ENCODE measurements at regions not wholly inside any gene's neighbourhood (a gene's known extent, or its start where the extent isn't known, plus 50 kb on each side); places are given as distances from the start of the nearest gene placed in this dataset.

- DNase-seq, result no peak
Measured at GRCh38 chr22:44386386-44387035, 73.8 kb upstream of the SHISAL1 start.

- no peak for DNase-seq
Measured at GRCh38 chr22:44385781-44386180, 73.0 kb upstream of the SHISAL1 start.

GRCh38 chr22:44385296-44385610 lies 72.5 kb upstream of the SHISAL1 start:
- DNase-seq, result no peak

- DNase-seq, result no peak
Measured at GRCh38 chr22:44384563-44385295, 72.0 kb upstream of the SHISAL1 start.

GRCh38 chr22:44383652-44384562 lies 71.2 kb upstream of the SHISAL1 start:
- no peak for DNase-seq

- DNase-seq, result no peak
Measured at GRCh38 chr22:44383064-44383575, 70.4 kb upstream of the SHISAL1 start.

- DNase-seq, result no peak
Measured at GRCh38 chr22:44382116-44383038, 69.6 kb upstream of the SHISAL1 start.

- DNase-seq, result no peak
Measured at GRCh38 chr22:44381761-44382115, 69.0 kb upstream of the SHISAL1 start.

GRCh38 chr22:44380756-44381486 lies 68.2 kb upstream of the SHISAL1 start:
- DNase-seq, result no peak

- no peak for DNase-seq
Measured at GRCh38 chr22:44379817-44380755, 67.3 kb upstream of the SHISAL1 start.

- no peak for DNase-seq
Measured at GRCh38 chr22:44378380-44378779, 65.6 kb upstream of the SHISAL1 start.

GRCh38 chr22:44375451-44375850 lies 62.7 kb upstream of the SHISAL1 start:
- DNase-seq, result no peak

GRCh38 chr22:44373234-44373633 lies 60.5 kb upstream of the SHISAL1 start:
- DNase-seq, result no peak

GRCh38 chr22:44372611-44373010 lies 59.9 kb upstream of the SHISAL1 start:
- no peak for DNase-seq

GRCh38 chr22:44371741-44372525 lies 59.2 kb upstream of the SHISAL1 start:
- DNase-seq, result no peak

- DNase-seq, result no peak
Measured at GRCh38 chr22:44369916-44370801, 57.4 kb upstream of the SHISAL1 start.

GRCh38 chr22:44369293-44369661 lies 56.5 kb upstream of the SHISAL1 start:
- no peak for DNase-seq

- DNase-seq, result no peak
Measured at GRCh38 chr22:44368611-44369292, 56.0 kb upstream of the SHISAL1 start.

All from C1 segment of cervical spinal cord (tissue), 14 donors.